B cell (primary cell): ENCODE measurements at regions not wholly inside any gene's neighbourhood (a gene's known extent, or its start where the extent isn't known, plus 50 kb on each side); places are given as distances from the start of the nearest gene placed in this dataset.

Experiments
- ATAC-seq: fragments of 200-7000 bp; cut with Tn5 transposase; one replicate; pipeline ENCODE4 v1.10.0; 2021; ENCODE audit warnings: low read depth, mild to moderate bottlenecking, moderate number of reproducible peaks, moderate library complexity
- CTCF ChIA-PET: fragments of 350-600 bp; sonication (Branson Sonifier 250); formaldehyde crosslinking; loops from one replicate; lab custom pipeline; 2021; ENCODE audit warnings: antibody characterized with exemption, inconsistent platforms; lab: Charles Lee
- POLR2A ChIA-PET: fragments of 350-600 bp; sonication (Branson Sonifier 250); formaldehyde crosslinking; loops from one replicate; lab custom pipeline; 2021; ENCODE audit warnings: antibody characterized with exemption; lab: Charles Lee
- DNase-seq: peaks from one replicate; pipeline ENCODE4 v3.0.0; 2013
- H2AFZ ChIP-seq: 2 replicates; pipeline ENCODE4 v1.6.1; 2012; ENCODE audit warnings: mild to moderate bottlenecking, low read depth, low read length; ENCODE audit not compliant: insufficient read depth, poor library complexity, severe bottlenecking
- H3K27ac ChIP-seq, 2 donors: 1 replicate in 1 of 2; 2 replicates in 1 of 2; pipeline ENCODE4 v1.5.1; 2012 to 2013; ENCODE audit warnings: low read length in 2 of 2, mild to moderate bottlenecking in 2 of 2, moderate library complexity in 1 of 2
- H3K27me3 ChIP-seq, 4 experiments: fragments of 200-600 bp in 1 of 4; sonication (generic) in 1 of 4; replicated peaks in 1 of 4; 1 replicate in 2 of 4; 2 replicates in 2 of 4; pipeline versions ENCODE4 v1.6.1 to v1.7.0; 2013 to 2016; ENCODE audit warnings: low read length in 3 of 4, mild to moderate bottlenecking in 2 of 4, mixed read lengths in 1 of 4, moderate library complexity in 1 of 4; ENCODE audit not compliant: insufficient read depth in 4 of 4, control insufficient read depth in 3 of 4; ENCODE audit errors: control extremely low read depth in 1 of 4
- H3K36me3 ChIP-seq, 2 experiments: replicated peaks in 1 of 2; 1 replicate in 1 of 2; 2 replicates in 1 of 2; pipeline versions ENCODE4 v1.6.1 to v1.7.1; 2013; ENCODE audit warnings: low read length in 1 of 2; ENCODE audit not compliant: insufficient read depth in 2 of 2, control insufficient read depth in 1 of 2; ENCODE audit errors: control extremely low read depth in 1 of 2, extremely low read depth in 1 of 2
- H3K4me1 ChIP-seq, 2 donors: fragments of 200-600 bp in 1 of 2; sonication (generic) in 1 of 2; 1 replicate in 1 of 2; 2 replicates in 1 of 2; pipeline versions ENCODE4 v1.5.1 to v1.6.1; 2013 to 2017; ENCODE audit warnings: low read length in 2 of 2; ENCODE audit not compliant: control insufficient read depth in 2 of 2, insufficient read depth in 2 of 2
- H3K4me2 ChIP-seq: replicated peaks from 2 replicates; pipeline ENCODE3; 2012; ENCODE audit warnings: mild to moderate bottlenecking, low read depth, low read length; ENCODE audit not compliant: poor library complexity, severe bottlenecking
- H3K4me3 ChIP-seq, 5 experiments: fragments of 200-600 bp in 1 of 5; sonication (generic) in 1 of 5; 1 replicate in 3 of 5; 2 replicates in 2 of 5; pipeline versions ENCODE4 v1.5.1 to v1.7.0; 2011 to 2016; ENCODE audit warnings: low read length in 4 of 5, mild to moderate bottlenecking in 4 of 5, low read depth in 2 of 5, control low read depth in 1 of 5, moderate library complexity in 1 of 5; ENCODE audit not compliant: insufficient read depth in 1 of 5; ENCODE audit errors: control extremely low read depth in 1 of 5, extremely low read depth in 1 of 5
- H3K79me2 ChIP-seq: fragments of 200-600 bp; sonication (generic); one replicate; pipeline ENCODE4 v1.6.0; 2016; ENCODE audit warnings: low read length; ENCODE audit not compliant: control insufficient read depth, insufficient read depth
- H3K9ac ChIP-seq: fragments of 200-600 bp; sonication (generic); 2 replicates; pipeline ENCODE4 v1.6.1; 2017; ENCODE audit warnings: mild to moderate bottlenecking, low read length, moderate library complexity
- H3K9me3 ChIP-seq, 3 donors: one replicate each; pipeline versions ENCODE4 v1.6.1 to v1.7.1; 2013; ENCODE audit warnings: low read length in 2 of 3; ENCODE audit not compliant: control insufficient read depth in 2 of 3, insufficient read depth in 1 of 3; ENCODE audit errors: control extremely low read depth in 1 of 3
- H4K20me1 ChIP-seq: 2 replicates; pipeline ENCODE4 v1.6.0; 2012; ENCODE audit warnings: mild to moderate bottlenecking, low read length; ENCODE audit not compliant: insufficient read depth, control insufficient read depth, poor library complexity, severe bottlenecking
- H3K27ac Mint-ChIP-seq: one replicate; pipeline ENCODE4 v1.8.0; 2021; ENCODE audit warnings: mixed read lengths
- H3K27me3 Mint-ChIP-seq: one replicate; pipeline ENCODE4 v1.8.0; 2021; ENCODE audit warnings: mixed read lengths
- H3K4me1 Mint-ChIP-seq: one replicate; pipeline ENCODE4 v1.8.0; 2021; ENCODE audit warnings: mixed read lengths
- H3K4me3 Mint-ChIP-seq: one replicate; pipeline ENCODE4 v1.8.0; 2021; ENCODE audit warnings: mixed read lengths
- H3K9me3 Mint-ChIP-seq: one replicate; pipeline ENCODE4 v1.8.0; 2022; ENCODE audit warnings: mixed read lengths; ENCODE audit not compliant: insufficient read depth
- EZH2 ChIP-seq: IDR thresholded peaks from 2 replicates; pipeline ENCODE4 v1.6.1; 2012; ENCODE audit warnings: borderline replicate concordance, low read depth, mild to moderate bottlenecking, moderate library complexity, low read length; ENCODE audit not compliant: insufficient read depth, poor library complexity, severe bottlenecking
- WGBS: methylation state at CpG from one replicate; pipeline ENCODE4 v1.1.5; 2013; ENCODE audit warnings: missing lambda C conversion rate; ENCODE audit not compliant: insufficient coverage; 5-methylcytosine and 5-hydroxymethylcytosine counted together
- intact Hi-C: fragments of 100-400 bp; cut with micrococcal nuclease; formaldehyde crosslinking; loops from one replicate; pipeline ENCODE4 v1.10.0; 2022
- TF ChIP-seq, protein P1 (sequence below): fragments of 200-600 bp; IDR thresholded peaks from one replicate; pipeline ENCODE4 v1.8.0; 2022; ENCODE audit warnings: antibody characterized with exemption, mild to moderate bottlenecking

- Histone ChIP-seq H3K79me2 (no peaks in the 10 kb centered on the region), H3K4me3 (no peak overlapping the region), H2AFZ (no peak overlapping the region), H3K27me3 (no peaks in the 10 kb centered on the region), H3K9me3 (peaks cover 0 to 9% (median 3%) of the 10 kb centered on the region in 3 donors), H3K36me3 (no peaks in the 10 kb centered on the region), H4K20me1 (no peaks in the 10 kb centered on the region), H3K4me1 (no peaks in the 10 kb centered on the region), H3K9ac (no peak overlapping the region), H3K4me2 (no peak overlapping the region), H3K27ac (no peak overlapping the region)
- intact Hi-C loops = no loop called here
- no CpG with 5 or more reads among the region's 1 CpG for WGBS
- ATAC-seq = no peak
- H3K9me3 Mint-ChIP-seq = peaks cover 4% of the 10 kb centered on the region
- CTCF ChIA-PET = no interaction called here
- TF ChIP-seq EZH2 = no peak
- TF ChIP-seq, protein P1, sequence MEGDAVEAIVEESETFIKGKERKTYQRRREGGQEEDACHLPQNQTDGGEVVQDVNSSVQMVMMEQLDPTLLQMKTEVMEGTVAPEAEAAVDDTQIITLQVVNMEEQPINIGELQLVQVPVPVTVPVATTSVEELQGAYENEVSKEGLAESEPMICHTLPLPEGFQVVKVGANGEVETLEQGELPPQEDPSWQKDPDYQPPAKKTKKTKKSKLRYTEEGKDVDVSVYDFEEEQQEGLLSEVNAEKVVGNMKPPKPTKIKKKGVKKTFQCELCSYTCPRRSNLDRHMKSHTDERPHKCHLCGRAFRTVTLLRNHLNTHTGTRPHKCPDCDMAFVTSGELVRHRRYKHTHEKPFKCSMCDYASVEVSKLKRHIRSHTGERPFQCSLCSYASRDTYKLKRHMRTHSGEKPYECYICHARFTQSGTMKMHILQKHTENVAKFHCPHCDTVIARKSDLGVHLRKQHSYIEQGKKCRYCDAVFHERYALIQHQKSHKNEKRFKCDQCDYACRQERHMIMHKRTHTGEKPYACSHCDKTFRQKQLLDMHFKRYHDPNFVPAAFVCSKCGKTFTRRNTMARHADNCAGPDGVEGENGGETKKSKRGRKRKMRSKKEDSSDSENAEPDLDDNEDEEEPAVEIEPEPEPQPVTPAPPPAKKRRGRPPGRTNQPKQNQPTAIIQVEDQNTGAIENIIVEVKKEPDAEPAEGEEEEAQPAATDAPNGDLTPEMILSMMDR = no peak
- no peak overlapping the region for H3K27ac Mint-ChIP-seq
- no peak for DNase-seq
- POLR2A ChIA-PET = no interaction called here
- no peaks in the 10 kb centered on the region for H3K27me3 Mint-ChIP-seq
- H3K4me3 Mint-ChIP-seq = no peak overlapping the region
- H3K4me1 Mint-ChIP-seq = no peaks in the 10 kb centered on the region
Measured at GRCh38 chr13:103200118-103200885, 134.1 kb upstream of the SLC10A2 start.

DNA sequence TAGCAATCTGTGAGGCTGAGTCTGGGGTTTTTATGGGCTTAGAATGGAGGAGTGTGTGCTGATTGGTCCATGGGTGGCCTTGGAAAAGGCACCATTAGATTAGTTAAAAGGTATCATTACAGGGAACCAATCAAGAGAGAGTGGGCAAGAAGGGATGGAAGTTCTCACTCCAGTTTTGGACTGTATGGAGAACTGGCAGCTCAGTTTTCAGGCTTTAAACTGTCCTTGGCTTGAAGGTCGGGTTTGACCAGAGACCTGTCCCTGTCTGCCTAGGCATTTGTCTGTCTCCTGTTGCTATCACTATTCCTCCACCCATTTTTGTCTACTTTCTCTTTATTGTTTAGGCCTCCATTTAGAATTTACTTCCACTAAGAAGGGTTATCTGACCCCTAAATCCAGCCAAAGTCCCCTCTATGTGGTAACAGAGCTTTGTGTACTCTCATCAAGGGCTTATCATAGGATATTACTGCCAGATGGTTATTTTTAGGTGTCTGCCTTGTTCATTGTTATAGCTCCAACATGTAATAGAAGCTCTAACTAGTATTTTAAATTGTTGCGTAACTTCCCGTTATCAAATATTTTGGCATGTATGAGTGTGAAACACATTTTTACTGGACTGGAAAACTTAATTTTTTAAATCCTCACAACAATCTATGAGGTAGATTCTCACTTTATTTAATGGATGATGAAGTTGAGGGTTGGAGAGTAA lies 133.3 kb upstream of the SLC10A2 start:
- TF ChIP-seq EZH2 = no peak
- TF ChIP-seq, protein P1 = no peak
- 100% methylated on average over 1 of the region's 3 CpGs for WGBS
- POLR2A ChIA-PET = no interaction called here
- Histone ChIP-seq H3K9ac (no peak overlapping the region), H3K27me3 (no peaks in the 10 kb centered on the region), H3K9me3 (peaks cover 0 to 9% (median 3%) of the 10 kb centered on the region in 3 donors), H3K36me3 (no peaks in the 10 kb centered on the region), H4K20me1 (no peaks in the 10 kb centered on the region), H3K79me2 (no peaks in the 10 kb centered on the region), H3K4me1 (no peaks in the 10 kb centered on the region), H3K27ac (no peak overlapping the region), H2AFZ (no peak overlapping the region), H3K4me3 (no peak overlapping the region), H3K4me2 (no peak overlapping the region)
- Mint-ChIP-seq H3K9me3 (peaks cover 4% of the 10 kb centered on the region), H3K27me3 (no peaks in the 10 kb centered on the region), H3K4me1 (no peaks in the 10 kb centered on the region), H3K4me3 (no peak overlapping the region), H3K27ac (no peak overlapping the region)
- CTCF ChIA-PET = no interaction called here
- ATAC-seq (no peak), DNase-seq (no peak)
- intact Hi-C loops = no loop called here
